GM12865 (cell line): ENCODE measurements at regions not wholly inside any gene's neighbourhood (a gene's known extent, or its start where the extent isn't known, plus 50 kb on each side); places are given as distances from the start of the nearest gene placed in this dataset.
A peak's percentile ranks its signal among the peaks of the same experiment; 100 is the strongest.
"Not testable (repeated sequence)": the region's sequence is repeated elsewhere in the genome, so short reads cannot be mapped to it uniquely, and the experiment has no call there.

Experiments used
- DNase-seq: peaks from one replicate; pipeline ENCODE4 v3.0.0; 2010; ENCODE audit warnings: low read depth
- H3K4me3 ChIP-seq: 2 replicates; pipeline ENCODE4 v1.5.1; 2011; ENCODE audit warnings: mild to moderate bottlenecking, low read depth, low read length, control low read depth
- CTCF ChIP-seq: IDR thresholded peaks from 2 replicates; pipeline ENCODE4 v1.5.1; 2011; ENCODE audit warnings: low read length, control low read depth, low read depth, inconsistent platforms; ENCODE audit not compliant: insufficient read depth; ENCODE audit errors: missing control alignments

GRCh38 chrX:115387327-115387726 is 97.8 kb downstream of the LUZP4 start:
- H3K4me3 ChIP-seq, result no peak overlapping the region
- DNase-seq, result no peak
- no peak for TF ChIP-seq CTCF

GRCh38 chrX:115388879-115389278 is 99.4 kb downstream of the LUZP4 start:
- no peak for TF ChIP-seq CTCF
- no peak overlapping the region for H3K4me3 ChIP-seq
- no peak for DNase-seq

- DNase-seq, result no peak
- H3K4me3 ChIP-seq, result no peak overlapping the region
- no peak for TF ChIP-seq CTCF
These were observed 100.6 kb downstream of the LUZP4 start for GRCh38 chrX:115390078-115390477.

GRCh38 chrX:115392031-115392430 is 102.5 kb downstream of the LUZP4 start:
- DNase-seq, result no peak
- no peak overlapping the region for H3K4me3 ChIP-seq
- no peak for TF ChIP-seq CTCF

- no peak overlapping the region for H3K4me3 ChIP-seq
- TF ChIP-seq CTCF, result no peak
- DNase-seq, result peak; percentile 7
These were observed 103.4 kb downstream of the LUZP4 start for GRCh38 chrX:115392871-115393270.

GRCh38 chrX:115393271-115393670 is 103.8 kb downstream of the LUZP4 start:
- no peak for DNase-seq
- H3K4me3 ChIP-seq, result no peak overlapping the region
- no peak for TF ChIP-seq CTCF

GRCh38 chrX:115394806-115395205 is 105.3 kb downstream of the LUZP4 start:
- not testable (repeated sequence) for DNase-seq

More at GRCh38 chrX:115394806-115395205, 105.3 kb downstream of the LUZP4 start:
- H3K4me3 ChIP-seq, result not testable (repeated sequence)
